Hematopoietic multipotent progenitor cell treated with erythropoietin and hydrocortisone succinate and interleukin-3 and kit ligand, for 4 days (in vitro differentiated cells): ENCODE measurements at regions not wholly inside any gene's neighbourhood (a gene's known extent, or its start where the extent isn't known, plus 50 kb on each side); places are given as distances from the start of the nearest gene placed in this dataset.

Experiments used
- DNase-seq: peaks from one replicate; pipeline ENCODE4 v3.0.0-alpha.2; 2015

DNA sequence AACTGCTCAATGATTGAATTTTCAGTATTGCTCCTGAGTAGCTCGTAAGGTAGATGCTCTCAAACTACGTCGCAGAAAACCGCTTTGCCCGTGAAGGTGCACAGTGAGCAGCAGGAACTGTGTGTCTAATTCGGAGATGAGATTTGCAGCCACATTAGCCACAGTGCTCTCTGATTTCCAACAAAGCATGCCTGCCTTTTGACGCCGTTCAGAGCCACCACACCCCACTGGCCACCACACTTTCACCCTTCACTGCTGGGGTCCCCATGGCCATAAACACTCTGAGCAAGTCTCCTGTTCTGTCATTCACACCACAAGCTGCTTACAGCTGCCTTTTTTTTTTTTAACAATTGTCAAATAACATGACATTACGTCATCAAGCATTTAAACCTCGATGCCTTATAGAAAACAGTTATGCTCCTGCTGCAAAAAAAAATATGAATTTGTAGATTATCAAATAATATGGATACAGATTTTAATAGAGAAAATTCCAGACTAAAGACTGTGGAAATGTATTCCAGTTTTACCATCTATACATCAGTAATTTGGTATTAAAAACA is 578.8 kb upstream of the PFKP start:
- DNase-seq, result no peak

DNA sequence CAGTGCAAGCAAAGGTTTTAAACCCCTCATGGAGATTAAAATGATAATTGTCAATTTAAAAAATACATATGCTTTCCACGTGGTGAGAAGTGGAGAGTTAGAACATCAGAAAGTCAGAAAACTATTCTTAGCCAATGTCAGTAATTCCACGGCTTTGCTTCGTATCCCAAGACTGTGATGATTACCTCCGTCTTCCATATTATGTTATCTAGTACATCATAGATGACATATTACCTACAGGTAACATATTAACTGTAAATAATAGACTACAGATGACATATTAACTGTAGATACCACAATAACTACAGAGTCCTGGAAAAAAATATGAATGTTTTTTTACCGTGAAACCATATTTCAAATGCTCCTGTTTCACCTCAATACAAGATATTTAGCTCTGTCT is 579.4 kb upstream of the PFKP start:
- no peak for DNase-seq

DNA sequence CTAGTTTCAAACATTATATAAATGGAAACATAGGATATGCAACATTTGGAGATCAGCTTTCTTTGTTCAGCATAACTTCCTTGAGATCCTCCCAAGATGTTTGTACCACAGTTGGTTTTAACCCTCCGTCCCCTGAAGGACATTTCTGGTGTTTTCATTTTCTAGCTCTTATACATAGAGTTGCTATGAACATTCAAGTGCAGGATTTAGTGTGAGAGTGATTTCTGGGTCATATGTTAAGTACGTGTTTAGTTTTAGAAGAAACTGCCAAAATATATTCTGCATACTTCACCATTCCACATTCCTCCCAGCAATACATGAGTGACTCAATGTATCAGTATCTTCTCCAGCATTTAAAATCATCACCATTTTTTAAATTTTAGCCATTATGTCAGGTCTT is 588.7 kb upstream of the PFKP start:
- DNase-seq, result no peak

DNA sequence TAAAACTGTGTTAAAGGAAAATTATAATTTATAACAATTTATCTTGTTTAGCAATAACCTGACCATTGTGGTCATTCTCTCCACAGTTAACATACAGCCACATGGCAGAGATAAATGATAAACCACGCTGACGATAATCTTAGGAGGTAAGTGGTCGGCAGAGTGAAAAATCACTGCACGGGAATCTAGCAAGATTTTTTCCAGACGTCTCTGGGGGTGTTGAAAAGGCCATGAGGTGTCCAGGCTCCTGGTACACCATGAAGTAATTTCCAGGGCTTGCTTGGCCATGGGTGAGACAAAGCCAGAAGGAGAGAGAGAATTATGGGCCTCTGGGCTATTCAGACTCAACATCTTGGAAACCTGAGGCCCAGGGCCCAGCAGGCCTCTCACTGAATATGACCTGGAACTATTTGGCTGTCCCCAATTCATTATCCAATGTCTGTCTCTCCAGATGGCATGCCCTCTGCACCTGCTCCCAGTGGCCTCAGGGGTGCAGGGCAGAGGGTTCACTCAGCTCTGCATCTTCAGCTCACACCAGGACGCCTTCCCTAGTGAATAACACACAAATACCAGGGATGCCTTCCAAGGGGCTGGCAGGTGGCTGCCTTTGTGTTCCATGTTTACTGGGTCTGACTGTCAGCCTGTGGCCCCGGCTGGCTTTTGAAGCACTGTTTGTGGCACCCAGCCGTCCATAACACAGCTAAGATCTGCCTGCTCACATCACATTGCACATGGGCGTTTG is 590.4 kb upstream of the PFKP start:
- no peak for DNase-seq

DNA sequence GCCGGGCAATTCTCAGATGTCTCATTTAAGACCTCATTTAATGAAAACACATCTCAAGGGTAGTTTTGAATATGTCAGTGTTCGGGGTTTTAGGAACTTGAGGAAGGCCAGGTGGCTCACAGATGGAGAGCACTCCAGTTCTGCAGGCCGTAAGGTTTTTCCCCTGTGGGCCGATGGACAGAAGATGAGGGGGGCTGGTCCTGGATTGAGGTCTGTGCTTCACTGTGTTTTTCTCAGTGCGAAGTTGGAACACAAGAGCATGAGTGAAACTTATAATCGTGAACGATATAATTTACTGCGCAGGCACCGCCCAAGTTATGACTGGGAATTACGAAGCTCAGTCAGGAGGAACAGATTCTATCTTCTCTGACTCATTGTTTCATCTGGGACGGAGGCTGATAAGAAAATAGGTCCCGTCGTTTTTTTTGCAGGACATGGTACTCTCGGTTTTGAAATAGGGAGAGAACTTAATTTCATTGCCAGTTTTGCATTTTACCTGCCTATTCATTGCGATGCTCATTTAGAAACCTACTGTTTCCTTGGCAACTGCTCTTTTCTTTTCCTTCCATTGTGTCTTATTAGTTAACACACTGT is 591.0 kb upstream of the PFKP start:
- no peak for DNase-seq

DNA sequence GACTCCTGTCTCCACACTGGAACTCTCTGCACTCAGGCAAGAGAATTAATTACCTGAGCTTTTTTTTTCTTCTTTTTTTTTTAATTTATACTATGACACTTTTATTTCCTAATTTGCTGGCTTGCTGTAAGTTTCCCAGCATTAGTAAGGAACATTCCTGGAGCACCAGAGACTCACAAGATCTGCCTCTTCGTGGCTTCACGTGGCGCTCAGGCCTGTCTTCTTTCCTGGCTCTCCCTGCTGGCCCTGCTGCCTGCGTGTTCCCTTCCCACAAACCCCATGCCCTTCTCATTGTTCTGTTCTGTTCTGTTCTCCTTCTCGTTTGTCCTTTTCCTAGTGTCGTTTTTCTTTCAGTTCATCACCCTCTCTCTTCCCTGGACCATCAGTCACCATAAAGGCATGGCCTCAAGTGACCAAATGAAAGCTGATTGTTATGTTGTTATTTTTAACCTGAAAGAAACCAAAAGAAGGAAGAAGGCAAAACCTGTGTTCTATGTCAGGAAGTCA is 591.6 kb upstream of the PFKP start:
- DNase-seq, result no peak

DNA sequence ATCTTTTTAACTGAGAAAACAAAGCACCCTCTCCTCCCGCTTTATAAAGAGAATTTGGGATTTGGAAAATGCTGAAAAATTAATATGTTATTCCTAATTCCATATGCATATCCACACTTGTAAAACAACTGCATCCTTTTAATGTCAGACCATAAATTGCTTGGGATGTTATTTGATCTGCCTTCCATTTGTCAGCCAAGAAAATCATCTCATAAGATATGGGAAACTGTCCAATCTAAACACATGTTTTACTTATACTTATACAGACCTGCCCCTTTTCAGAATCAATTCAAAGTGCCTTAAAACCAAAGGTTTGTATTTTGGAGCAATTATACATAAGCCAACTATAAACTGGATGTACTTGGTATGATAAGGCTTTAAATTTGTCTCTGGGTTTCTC is 595.5 kb upstream of the PFKP start:
- DNase-seq, result no peak

DNA sequence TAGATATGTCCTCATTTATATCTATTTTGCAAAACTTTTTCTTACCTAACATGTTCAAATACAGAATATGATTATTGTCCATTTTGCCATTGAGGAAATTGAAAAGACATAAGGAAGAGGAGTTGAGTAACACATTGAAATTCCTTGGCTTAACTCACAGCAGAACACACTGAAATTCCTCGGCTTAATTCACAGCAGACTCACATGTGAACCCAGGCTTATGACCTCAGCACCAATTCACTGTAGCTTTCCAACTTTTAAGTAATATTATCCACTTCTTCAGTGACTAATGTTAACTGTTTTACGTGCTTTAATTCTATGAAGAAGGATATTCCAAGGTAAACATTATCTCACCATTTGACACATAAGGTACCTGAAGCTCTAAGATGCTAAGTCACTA is 597.5 kb upstream of the PFKP start:
- DNase-seq, result no peak

DNA sequence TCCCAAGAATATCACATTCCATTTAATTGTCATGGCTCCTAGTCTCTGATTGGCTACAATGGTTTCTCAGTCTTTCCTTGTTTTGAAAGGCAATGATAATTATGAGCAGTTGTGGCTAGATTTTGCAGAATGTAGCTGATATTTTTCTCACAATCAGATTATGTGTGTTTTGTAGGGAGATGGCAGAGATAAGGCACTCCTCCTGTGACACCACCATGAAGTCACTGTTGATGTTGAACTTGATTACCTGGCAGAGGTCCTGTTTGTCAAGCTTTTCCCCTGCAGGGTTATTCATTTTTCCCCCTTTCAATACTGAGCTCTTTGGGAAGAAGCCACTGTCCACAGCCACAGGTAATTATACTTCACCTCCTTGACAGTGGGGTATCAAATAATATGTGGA is 602.9 kb upstream of the PFKP start:
- DNase-seq, result peak; percentile 0

DNA sequence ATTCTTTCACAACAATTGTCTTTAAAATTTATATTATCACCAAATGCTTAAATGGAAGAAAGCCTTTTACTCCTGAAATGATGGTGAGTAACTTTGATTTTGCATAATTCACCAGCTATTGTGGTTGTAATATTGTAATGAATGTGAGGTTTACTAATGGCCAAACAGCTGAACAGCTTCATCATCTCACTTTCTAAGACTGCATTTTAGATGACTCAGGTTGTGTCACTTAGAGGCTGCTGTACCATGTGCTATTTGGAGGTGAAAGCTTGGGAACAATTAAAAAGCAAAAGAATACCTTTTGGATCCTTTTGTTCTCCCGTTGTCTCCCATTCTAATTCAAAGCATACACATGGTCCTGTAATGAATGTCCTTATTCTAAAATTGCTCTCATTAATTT is 604.0 kb upstream of the PFKP start:
- no peak for DNase-seq

DNA sequence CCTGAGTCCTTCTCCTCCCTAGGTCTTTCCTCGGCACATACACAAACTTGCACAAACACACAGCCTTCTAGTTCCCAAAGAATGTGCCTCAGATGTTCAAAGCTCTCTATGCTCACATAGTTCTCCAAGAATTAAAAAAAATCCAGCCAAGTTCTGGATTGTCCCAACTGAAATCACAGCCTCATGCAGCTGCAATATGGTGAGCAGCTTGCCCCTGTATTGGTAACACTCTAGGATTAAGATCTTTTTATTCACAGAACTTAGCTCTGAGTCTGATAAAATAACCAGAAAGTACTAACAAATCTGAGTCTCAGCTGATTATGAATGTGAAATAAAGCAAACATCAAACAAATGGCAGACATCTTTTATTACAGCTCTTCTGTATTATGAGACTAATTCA is 604.8 kb upstream of the PFKP start:
- DNase-seq, result no peak

DNA sequence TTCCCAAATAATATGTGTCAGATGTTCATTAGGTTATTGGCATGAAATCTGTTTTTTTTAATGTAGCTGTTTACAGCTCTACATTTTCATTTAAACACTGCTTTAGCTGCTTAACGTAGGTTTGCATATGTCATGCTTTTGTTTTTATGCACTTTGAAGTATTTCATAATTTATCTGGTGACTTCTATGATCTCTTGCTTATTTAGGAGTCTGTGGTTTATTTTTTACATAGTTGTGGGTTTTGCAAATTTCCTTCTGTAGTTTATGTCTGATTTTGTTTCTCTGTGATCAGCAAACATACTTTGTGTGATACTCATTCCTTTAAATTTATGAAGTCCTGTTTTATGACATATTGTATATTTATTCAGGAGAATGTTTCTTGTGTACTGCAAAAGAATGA is 606.5 kb upstream of the PFKP start:
- DNase-seq, result no peak

DNA sequence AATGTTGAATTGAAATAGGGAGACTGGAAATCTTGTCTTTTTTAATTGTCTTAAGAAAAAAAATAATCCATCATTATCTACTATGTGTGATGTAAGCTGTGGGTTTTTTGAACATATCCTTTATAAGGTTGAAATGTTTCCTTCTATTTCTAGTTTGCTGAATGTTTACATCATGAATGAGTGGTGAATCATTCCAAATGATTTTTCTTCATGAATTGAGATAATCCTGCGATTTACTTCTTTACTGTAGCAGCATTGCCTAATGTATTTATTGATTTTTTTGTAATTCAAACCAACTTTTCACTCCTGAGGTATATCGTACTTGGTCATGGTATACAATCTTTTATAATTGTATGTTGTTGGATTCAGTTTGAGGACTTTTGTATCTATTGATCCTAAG is 607.6 kb upstream of the PFKP start:
- DNase-seq, result no peak

DNA sequence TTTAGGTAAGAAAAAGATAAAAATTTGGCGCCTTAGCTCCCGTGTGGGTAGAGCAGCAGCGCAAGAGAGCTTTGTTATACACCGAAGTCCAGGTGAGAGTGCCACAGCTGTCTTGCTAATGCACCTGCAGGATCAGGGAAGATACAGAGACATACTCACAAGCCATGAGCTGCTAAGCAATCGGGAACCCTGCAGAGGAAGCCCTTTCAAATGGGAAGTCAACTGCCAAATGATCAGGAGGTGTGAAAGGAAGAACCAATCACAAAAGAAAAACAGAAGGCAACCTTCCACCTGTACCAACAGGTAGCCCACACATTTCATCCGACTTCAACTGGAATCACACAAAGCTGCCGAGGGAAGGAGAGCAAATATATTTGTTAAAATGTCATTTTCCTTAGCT is 610.5 kb upstream of the PFKP start:
- DNase-seq, result no peak

DNA sequence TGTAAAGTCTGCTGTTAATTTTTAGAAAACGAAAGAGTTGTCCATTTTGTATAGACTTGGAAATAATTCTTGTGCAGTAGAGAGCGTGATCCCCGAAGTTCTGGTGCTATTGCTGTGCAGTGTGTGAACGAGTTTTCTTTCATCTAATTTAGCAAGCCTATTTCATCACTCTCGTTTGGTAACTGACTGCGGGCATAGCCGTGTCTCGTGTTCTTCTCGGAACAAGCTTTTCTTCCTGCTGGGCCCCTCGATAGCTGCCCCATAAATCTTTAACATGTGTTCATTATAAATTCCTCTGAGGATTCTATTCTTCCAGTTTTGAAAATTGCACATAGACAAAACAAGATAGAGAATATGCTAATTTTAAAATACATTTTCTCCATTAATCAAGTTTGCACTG is 622.0 kb upstream of the PFKP start:
- no peak for DNase-seq

DNA sequence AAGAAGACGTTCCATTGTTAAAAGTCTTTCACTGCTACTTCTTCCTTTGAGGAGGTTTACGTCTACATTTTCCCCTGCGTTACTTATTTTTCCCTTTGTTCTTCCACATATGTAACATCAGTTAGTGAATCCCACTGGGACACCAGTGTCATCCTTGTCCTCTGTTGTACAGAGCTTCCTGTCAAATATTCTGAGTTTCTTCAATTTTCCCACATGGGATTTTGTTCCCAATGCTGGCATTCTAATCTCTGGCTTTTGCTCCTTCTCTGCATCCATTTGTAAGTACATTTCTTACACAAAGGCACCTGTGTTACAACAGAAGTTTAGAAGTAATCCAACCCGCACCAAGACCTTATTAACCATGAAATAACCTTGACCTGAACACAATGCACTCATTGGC is 627.4 kb upstream of the PFKP start:
- no peak for DNase-seq

DNA sequence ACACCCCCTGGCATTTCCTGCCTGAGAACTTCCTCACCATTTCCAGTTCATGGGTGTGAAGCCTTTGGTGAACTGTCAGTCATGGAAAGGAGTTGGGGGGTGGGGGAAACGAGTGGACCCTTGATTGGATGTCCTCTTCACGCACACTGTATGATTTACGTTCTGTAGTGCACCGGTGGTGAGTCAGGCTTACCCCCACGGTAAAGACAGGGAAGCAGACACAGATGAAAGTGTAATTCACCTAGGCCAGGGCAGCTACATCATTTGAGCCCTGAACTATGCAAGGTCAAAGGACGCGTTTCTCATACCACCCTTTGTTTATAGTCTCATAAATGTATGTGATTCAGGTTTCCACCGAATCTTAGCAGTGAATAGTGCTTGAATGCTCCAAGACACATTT is 628.3 kb upstream of the PFKP start:
- DNase-seq, result no peak

DNA sequence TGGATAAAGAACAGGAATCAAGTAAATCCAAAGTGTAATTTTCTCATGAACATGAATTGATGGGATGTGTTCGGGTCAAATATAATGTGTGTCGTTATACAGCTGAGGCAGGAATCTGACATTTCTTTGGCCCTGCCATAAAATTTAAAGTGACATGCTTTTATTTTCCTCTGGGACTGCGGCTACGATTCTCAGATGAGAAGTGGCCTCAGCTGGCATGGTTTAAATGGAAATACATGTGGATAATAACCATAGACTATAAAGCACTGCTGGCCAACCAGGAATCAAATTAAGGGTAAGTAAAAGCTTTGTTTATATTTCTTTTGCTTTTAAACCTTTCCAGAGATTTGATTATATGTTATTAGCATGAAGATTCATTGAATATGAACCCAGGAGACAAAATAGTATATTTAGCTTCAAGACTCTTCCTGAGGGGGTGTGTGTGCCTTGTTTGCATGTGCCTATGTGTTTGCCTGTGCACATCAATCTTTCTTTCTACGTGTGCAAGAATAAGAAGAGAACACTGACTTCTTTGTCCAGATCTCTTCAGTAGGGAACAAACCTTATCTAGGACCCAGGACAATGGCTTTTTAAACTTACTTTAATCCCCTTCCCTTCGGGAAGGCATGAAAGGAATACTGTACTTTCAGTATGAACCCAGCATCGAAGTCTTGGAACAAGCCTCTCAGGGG is 629.0 kb upstream of the PFKP start:
- DNase-seq, result no peak

DNA sequence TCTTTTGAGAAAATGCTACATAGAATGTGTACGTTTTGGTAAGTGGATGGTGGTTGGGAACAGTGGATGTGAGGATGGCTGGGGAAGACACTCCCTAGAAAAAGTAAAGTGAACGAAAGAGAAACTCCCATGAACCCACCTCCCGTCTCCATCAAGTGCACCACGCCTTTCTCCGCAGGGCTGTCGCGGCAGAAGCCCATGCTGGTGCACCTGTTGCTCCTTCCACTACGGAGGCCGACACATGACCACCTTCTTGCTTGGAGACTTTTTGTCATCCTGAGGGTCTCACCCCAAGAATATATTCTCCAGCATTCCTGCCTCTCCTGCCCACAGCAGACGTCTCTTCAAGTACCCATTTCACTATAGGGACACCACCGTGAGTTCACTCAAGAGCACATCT is 630.4 kb upstream of the PFKP start:
- no peak for DNase-seq

DNA sequence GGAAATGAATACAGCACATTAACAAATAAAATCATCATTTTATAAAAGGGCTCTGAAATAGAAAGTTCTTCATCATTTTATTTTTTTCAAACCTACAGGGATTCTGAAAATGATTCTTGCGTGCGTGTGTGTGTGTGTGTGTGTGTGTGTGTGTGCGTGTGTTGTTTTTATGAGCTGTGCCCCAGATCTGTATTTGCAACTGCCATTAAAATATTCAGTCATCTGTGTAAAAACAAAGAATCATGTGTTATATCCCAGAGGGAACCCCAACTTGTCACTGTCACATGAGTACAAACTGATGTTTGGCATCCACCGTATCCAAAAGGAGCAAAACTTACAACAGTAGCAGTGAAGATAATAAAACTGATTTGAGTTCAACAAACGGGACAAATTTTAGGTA is 635.4 kb upstream of the PFKP start:
- DNase-seq, result no peak

DNA sequence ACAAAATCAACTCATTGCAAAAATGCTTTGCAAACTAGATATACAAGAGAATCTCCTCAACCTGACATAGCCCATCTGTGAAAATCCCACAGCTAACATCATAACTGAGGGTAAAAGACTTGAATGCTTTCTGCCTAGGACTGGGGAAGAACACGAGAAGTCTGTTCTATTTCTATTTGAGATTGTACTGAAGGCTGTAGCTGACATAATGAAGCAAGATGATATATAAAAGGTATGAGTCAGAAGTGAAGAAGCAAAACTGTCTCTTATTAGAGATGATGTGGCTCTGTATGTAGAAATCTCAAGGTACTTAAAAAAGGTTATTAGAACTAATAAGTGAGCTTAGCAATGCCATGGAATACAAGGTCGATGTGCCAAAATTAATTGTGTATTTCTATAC is 639.9 kb upstream of the PFKP start:
- no peak for DNase-seq

DNA sequence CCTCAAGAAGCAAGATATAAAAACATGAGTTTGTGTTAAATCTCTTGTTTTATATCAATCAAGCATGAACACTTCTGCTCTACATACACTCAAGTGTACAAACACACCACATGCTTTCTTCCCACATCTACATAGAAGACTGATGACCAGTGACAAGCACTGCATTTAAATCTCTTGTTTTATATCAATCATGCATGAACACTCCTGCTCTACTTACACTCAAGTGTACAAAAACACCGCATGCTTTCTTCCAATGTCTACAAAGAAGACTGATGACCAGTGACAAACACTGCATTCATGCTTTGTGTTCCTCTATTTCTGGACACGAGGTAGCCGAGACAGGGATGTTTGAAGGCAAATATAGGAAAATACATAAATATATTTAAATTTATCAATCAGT is 642.0 kb upstream of the PFKP start:
- DNase-seq, result no peak

DNA sequence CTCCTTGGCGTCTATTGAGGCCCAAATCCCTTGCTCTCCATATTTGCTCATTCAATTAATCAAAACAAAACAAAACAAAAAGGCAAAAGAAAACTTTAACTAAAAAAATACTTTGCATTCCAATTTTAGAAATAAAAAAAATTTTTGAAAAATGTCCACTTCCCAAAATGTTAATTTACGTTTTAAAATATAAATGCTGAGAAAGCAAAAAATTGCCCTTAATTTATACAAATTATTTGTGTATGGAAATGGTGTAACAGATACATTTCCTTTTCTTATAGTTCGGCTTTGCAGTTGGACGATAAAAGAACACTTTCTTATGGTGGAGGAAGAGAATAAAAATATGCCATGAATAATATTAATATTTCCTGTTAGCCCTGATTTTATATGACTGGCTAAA is 652.8 kb upstream of the PFKP start:
- no peak for DNase-seq

DNA sequence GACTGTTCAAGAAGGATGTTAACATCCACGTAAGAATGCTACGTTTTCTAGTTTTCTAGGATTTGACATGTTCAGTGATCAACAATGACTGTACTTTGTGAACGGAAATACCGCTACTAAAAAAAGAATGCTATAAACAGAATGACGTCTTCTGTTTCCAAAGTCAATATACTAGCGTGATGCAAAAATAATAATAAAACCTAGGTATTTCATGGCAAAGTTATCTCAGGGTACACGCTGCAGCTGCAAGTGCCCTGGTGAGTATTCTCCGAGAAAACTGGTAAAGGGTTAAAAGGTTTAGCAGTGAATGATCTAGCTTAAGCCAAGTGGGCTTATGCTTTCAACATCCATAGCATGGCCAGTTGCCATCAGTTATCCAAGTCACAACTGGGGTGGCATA is 653.3 kb upstream of the PFKP start:
- no peak for DNase-seq
